GM12878 (cell line): ENCODE measurements at regions not wholly inside any gene's neighbourhood (a gene's known extent, or its start where the extent isn't known, plus 50 kb on each side); places are given as distances from the start of the nearest gene placed in this dataset.

Experiments used
- ATAC-seq: fragments of 200-7000 bp; cut with Tn5 transposase; 3 replicates; pipeline ENCODE4 v1.9.1; 2020; ENCODE audit warnings: mild to moderate bottlenecking, moderate library complexity
- BruUV-seq: library from RNA; stranded (reverse); fragments of 400-500 nt; replicated peaks from 2 replicates; lab custom pipeline; 2021; lab: Mats Ljungman, UMichigan
- CTCF ChIA-PET: fragments of 300-600 bp; sonication (Branson Sonifier 250); formaldehyde crosslinking; extraction: SDS; loops from one replicate; lab custom pipeline; 2021; ENCODE audit warnings: inconsistent platforms; lab: Yijun Ruan, JAX
- POLR2A ChIA-PET: fragments of 350-600 bp; formaldehyde crosslinking; extraction: SDS; loops from one replicate; lab custom pipeline; 2021; ENCODE audit warnings: inconsistent platforms; lab: Charles Lee
- RAD21 ChIA-PET: fragments of 300-600 bp; sonication (Branson Sonifier 250); formaldehyde crosslinking; loops from one replicate; lab custom pipeline; 2023; ENCODE audit warnings: antibody characterized with exemption; ENCODE audit not compliant: unreplicated experiment; lab: Charles Lee
- SMC1A ChIA-PET: fragments of 300-600 bp; sonication (Branson Sonifier 250); formaldehyde crosslinking; loops from one replicate; lab custom pipeline; 2023; ENCODE audit not compliant: unreplicated experiment, uncharacterized antibody; lab: Charles Lee
- DNase-seq: peaks from one replicate; pipeline ENCODE4 v3.0.0-alpha.2; 2011; ENCODE audit warnings: low read depth, low spot score
- FAIRE-seq: peaks from 3 replicates; lab custom pipeline; 2011; peaks lifted over from hg19 to GRCh38; lab: Jason Lieb, UNC
- H2AFZ ChIP-seq: 2 replicates; pipeline ENCODE4 v1.6.0; 2011; ENCODE audit warnings: low read depth, low read length, control low read depth; ENCODE audit not compliant: control insufficient read depth
- H3K27ac ChIP-seq: 2 replicates; pipeline ENCODE4 v1.5.1; 2011; ENCODE audit warnings: control low read depth; ENCODE audit not compliant: control insufficient read depth, insufficient read depth
- H3K27me3 ChIP-seq, 2 experiments: replicated peaks in 1 of 2; 2 replicates each; pipeline versions ENCODE4 v1.6.0 to v1.6.1; 2011; ENCODE audit warnings: low read length in 1 of 2; ENCODE audit not compliant: control insufficient read depth in 2 of 2, insufficient read depth in 2 of 2
- H3K36me3 ChIP-seq, 2 experiments: 2 replicates each; pipeline ENCODE4 v1.5.1; 2011; ENCODE audit warnings: low read length in 1 of 2; ENCODE audit not compliant: control insufficient read depth in 2 of 2, insufficient read depth in 2 of 2
- H3K4me1 ChIP-seq: 2 replicates; pipeline ENCODE4 v1.6.1; 2011; ENCODE audit warnings: mild to moderate bottlenecking, low read length, moderate library complexity, mixed read lengths; ENCODE audit not compliant: control insufficient read depth, insufficient read depth
- H3K4me2 ChIP-seq: 2 replicates; pipeline ENCODE4 v1.6.0; 2011; ENCODE audit warnings: control low read depth; ENCODE audit not compliant: control insufficient read depth, insufficient read depth
- H3K4me3 ChIP-seq: fragments of 200-600 bp; sonication (generic); 2 replicates; pipeline ENCODE4 v1.5.1; 2016
- H3K79me2 ChIP-seq: 2 replicates; pipeline ENCODE4 v1.6.0; 2011; ENCODE audit warnings: low read length; ENCODE audit not compliant: control insufficient read depth, insufficient read depth
- H3K9ac ChIP-seq: 2 replicates; pipeline ENCODE4 v1.8.0; 2011; ENCODE audit warnings: low read length, control low read depth, mixed read lengths; ENCODE audit not compliant: control insufficient read depth, insufficient read depth
- H3K9me3 ChIP-seq: replicated peaks from 3 replicates; pipeline ENCODE4 v1.5.1; 2011; ENCODE audit warnings: mild to moderate bottlenecking, low read length; ENCODE audit not compliant: control insufficient read depth, insufficient read depth
- H4K20me1 ChIP-seq: 2 replicates; pipeline ENCODE4 v1.6.0; 2011; ENCODE audit not compliant: control insufficient read depth, insufficient read depth
- KAT2A ChIP-seq: conservative IDR thresholded peaks from 2 replicates; pipeline ENCODE4 v1.6.1; 2011; ENCODE audit warnings: low read depth, low read length; ENCODE audit not compliant: control insufficient read depth
- SIX5 ChIP-seq: IDR thresholded peaks from 2 replicates; pipeline ENCODE4 v1.6.1; 2011; ENCODE audit warnings: mild to moderate bottlenecking, low read depth, low read length, moderate library complexity; ENCODE audit not compliant: severe bottlenecking
- WGBS: methylation state at CpG from one replicate; pipeline ENCODE4 v1.1.6; 2016; ENCODE audit warnings: low lambda C conversion rate; ENCODE audit not compliant: insufficient replicate concordance, insufficient coverage; ENCODE audit errors: missing lambda C conversion rate; 5-methylcytosine and 5-hydroxymethylcytosine counted together
- in situ Hi-C: fragments of 300-500 bp; cut with MboI; formaldehyde crosslinking; loops from 9 replicates; pipeline ENCODE4 v1.14.3; 2018; ENCODE audit warnings: mixed read lengths
- intact Hi-C: fragments of 100-400 bp; cut with micrococcal nuclease; formaldehyde crosslinking; loops from one replicate; pipeline ENCODE4 v1.14.2; 2022; ENCODE audit not compliant: unreplicated experiment
- TF ChIP-seq, protein P1 (sequence below): fragments of 450-650 bp; IDR thresholded peaks from 2 replicates; pipeline ENCODE4 v1.6.1; 2017; ENCODE audit warnings: mild to moderate bottlenecking, moderate library complexity
- TF ChIP-seq, protein P2 (sequence below): fragments of 450-650 bp; IDR thresholded peaks from 2 replicates; pipeline ENCODE4 v1.6.1; 2017; ENCODE audit warnings: low read depth, mild to moderate bottlenecking, moderate library complexity
- TF ChIP-seq, protein P3 (sequence below): fragments of 450-650 bp; IDR thresholded peaks from 2 replicates; pipeline ENCODE4 v1.6.1; 2014; ENCODE audit warnings: mild to moderate bottlenecking
- TF ChIP-seq, protein P4 (sequence below): IDR thresholded peaks from 2 replicates; pipeline ENCODE4 v1.6.1; 2011; ENCODE audit warnings: mild to moderate bottlenecking, low read depth, low read length, moderate library complexity; ENCODE audit not compliant: insufficient replicate concordance

DNA sequence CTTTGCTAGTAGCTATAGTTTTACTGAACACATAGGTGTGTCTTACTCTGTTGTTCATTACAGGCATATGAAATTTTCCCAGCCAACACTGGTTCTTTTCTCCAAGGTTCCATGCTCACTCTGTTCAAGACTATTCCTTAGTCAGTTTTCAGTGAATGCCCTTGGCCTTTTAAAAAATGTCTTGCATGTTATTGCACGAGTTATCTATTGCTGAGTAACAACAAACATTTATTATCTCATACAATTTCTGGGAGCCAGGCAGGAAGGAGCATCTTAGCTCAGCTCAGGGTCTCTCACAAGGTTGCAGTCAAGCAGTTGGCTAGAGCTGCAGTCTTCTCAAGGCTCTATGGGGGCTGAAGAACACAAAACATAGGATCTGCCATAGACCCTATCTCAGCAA lies 223.5 kb downstream of the BTG1 start:
- no peak for FAIRE-seq
- CTCF ChIA-PET, result interaction anchor here (1.0 kb wide), 1 partner anchor 13 kb away, joined by 4 read pairs; no protein-coding TSS in a partner anchor

DNA sequence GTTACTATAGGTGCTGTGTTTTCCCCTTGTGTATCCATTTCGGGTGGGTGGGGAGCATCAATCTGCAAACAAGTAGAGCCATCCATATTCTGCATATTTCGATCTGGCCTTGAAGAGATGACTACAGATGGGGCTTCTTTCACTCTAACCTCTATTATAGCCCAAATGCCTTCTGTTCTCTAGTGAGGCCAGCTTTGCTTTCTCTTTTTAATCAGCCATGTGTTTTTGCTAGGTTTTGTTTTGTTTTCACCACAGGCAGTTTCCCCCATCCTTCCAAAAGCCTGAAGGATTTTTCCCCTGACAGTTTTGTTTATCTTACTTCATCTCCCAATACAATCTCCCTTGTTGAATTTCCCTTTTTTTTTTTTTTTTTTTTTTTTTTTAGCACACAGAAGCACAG lies 224.1 kb downstream of the BTG1 start:
- CTCF ChIA-PET, result interaction anchor here (1.0 kb wide), 1 partner anchor 13 kb away, joined by 4 read pairs; no protein-coding TSS in a partner anchor
- no peak for TF ChIP-seq KAT2A
- TF ChIP-seq, protein P1, sequence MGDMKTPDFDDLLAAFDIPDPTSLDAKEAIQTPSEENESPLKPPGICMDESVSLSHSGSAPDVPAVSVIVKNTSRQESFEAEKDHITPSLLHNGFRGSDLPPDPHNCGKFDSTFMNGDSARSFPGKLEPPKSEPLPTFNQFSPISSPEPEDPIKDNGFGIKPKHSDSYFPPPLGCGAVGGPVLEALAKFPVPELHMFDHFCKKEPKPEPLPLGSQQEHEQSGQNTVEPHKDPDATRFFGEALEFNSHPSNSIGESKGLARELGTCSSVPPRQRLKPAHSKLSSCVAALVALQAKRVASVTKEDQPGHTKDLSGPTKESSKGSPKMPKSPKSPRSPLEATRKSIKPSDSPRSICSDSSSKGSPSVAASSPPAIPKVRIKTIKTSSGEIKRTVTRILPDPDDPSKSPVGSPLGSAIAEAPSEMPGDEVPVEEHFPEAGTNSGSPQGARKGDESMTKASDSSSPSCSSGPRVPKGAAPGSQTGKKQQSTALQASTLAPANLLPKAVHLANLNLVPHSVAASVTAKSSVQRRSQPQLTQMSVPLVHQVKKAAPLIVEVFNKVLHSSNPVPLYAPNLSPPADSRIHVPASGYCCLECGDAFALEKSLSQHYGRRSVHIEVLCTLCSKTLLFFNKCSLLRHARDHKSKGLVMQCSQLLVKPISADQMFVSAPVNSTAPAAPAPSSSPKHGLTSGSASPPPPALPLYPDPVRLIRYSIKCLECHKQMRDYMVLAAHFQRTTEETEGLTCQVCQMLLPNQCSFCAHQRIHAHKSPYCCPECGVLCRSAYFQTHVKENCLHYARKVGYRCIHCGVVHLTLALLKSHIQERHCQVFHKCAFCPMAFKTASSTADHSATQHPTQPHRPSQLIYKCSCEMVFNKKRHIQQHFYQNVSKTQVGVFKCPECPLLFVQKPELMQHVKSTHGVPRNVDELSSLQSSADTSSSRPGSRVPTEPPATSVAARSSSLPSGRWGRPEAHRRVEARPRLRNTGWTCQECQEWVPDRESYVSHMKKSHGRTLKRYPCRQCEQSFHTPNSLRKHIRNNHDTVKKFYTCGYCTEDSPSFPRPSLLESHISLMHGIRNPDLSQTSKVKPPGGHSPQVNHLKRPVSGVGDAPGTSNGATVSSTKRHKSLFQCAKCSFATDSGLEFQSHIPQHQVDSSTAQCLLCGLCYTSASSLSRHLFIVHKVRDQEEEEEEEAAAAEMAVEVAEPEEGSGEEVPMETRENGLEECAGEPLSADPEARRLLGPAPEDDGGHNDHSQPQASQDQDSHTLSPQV, result no peak
- TF ChIP-seq, protein P2, sequence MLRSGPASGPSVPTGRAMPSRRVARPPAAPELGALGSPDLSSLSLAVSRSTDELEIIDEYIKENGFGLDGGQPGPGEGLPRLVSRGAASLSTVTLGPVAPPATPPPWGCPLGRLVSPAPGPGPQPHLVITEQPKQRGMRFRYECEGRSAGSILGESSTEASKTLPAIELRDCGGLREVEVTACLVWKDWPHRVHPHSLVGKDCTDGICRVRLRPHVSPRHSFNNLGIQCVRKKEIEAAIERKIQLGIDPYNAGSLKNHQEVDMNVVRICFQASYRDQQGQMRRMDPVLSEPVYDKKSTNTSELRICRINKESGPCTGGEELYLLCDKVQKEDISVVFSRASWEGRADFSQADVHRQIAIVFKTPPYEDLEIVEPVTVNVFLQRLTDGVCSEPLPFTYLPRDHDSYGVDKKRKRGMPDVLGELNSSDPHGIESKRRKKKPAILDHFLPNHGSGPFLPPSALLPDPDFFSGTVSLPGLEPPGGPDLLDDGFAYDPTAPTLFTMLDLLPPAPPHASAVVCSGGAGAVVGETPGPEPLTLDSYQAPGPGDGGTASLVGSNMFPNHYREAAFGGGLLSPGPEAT, result no peak
- TF ChIP-seq, protein P3, sequence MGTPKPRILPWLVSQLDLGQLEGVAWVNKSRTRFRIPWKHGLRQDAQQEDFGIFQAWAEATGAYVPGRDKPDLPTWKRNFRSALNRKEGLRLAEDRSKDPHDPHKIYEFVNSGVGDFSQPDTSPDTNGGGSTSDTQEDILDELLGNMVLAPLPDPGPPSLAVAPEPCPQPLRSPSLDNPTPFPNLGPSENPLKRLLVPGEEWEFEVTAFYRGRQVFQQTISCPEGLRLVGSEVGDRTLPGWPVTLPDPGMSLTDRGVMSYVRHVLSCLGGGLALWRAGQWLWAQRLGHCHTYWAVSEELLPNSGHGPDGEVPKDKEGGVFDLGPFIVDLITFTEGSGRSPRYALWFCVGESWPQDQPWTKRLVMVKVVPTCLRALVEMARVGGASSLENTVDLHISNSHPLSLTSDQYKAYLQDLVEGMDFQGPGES, result no peak
- TF ChIP-seq, all 136 proteins: peak for 0

More for the DNA sequence above, 223.5 kb downstream of the BTG1 start:
- H3K36me3 ChIP-seq, result no peaks in the 10 kb centered on the region
- TF ChIP-seq, protein P4, sequence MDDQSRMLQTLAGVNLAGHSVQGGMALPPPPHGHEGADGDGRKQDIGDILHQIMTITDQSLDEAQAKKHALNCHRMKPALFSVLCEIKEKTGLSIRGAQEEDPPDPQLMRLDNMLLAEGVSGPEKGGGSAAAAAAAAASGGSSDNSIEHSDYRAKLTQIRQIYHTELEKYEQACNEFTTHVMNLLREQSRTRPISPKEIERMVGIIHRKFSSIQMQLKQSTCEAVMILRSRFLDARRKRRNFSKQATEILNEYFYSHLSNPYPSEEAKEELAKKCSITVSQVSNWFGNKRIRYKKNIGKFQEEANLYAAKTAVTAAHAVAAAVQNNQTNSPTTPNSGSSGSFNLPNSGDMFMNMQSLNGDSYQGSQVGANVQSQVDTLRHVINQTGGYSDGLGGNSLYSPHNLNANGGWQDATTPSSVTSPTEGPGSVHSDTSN, result no peak
- TF ChIP-seq SIX5, result no peak
- ATAC-seq (no peak), DNase-seq (no peak)
- H3K27me3 ChIP-seq, result no peaks in the 10 kb centered on the region
- no peak overlapping the region for H2AFZ ChIP-seq
- ChIA-PET RAD21 (interaction anchor here (0.6 kb wide), 2 partner anchors 52 to 732 kb away, joined by 3 to 6 read pairs; no protein-coding TSS in a partner anchor), POLR2A (no interaction called here), SMC1A (interaction anchor here (1.4 to 1.8 kb wide), 2 partner anchors 9 to 110 kb away, joined by 3 read pairs; no protein-coding TSS in a partner anchor)
- intact Hi-C loops, result no loop called here
- H3K79me2 ChIP-seq, result no peaks in the 10 kb centered on the region
- 0% methylated on average over 1 of the region's 1 CpG for WGBS
- no peaks in the 10 kb centered on the region; the same call in 2 of the 3 replicates for H3K9me3 ChIP-seq
- no peak overlapping the region for H3K4me2 ChIP-seq
- no peaks in the 10 kb centered on the region for H4K20me1 ChIP-seq
- H3K9ac ChIP-seq, result no peak overlapping the region
- no peaks in the 10 kb centered on the region for H3K4me1 ChIP-seq
- H3K27ac ChIP-seq, result no peak overlapping the region
- BruUV-seq, result no TSS peak
- in situ Hi-C loops, result no loop called here
- no peak overlapping the region for H3K4me3 ChIP-seq

More for the DNA sequence above, 224.1 kb downstream of the BTG1 start:
- SMC1A ChIA-PET, result interaction anchor here (0.7 to 1.8 kb wide), 3 partner anchors 10 to 486 kb away, joined by 3 read pairs; no protein-coding TSS in a partner anchor
- WGBS, result 42% methylated on average over 2 of the region's 2 CpGs
- no peak for ATAC-seq
- no peaks in the 10 kb centered on the region; the same call in 2 of the 3 replicates for H3K9me3 ChIP-seq
- intact Hi-C loops, result no loop called here
- H3K4me3 ChIP-seq, result no peak overlapping the region
- H3K27ac ChIP-seq, result no peak overlapping the region
- BruUV-seq, result no TSS peak
- RAD21 ChIA-PET, result interaction anchor here (0.6 kb wide), 2 partner anchors 53 to 733 kb away, joined by 3 to 6 read pairs; no protein-coding TSS in a partner anchor
- H4K20me1 ChIP-seq, result no peaks in the 10 kb centered on the region
- no peaks in the 10 kb centered on the region for H3K36me3 ChIP-seq
- H3K4me2 ChIP-seq, result no peak overlapping the region
- no peaks in the 10 kb centered on the region for H3K27me3 ChIP-seq
- no peaks in the 10 kb centered on the region for H3K79me2 ChIP-seq
- FAIRE-seq, result no peak
- H3K4me1 ChIP-seq, result no peaks in the 10 kb centered on the region
- H2AFZ ChIP-seq, result no peak overlapping the region
- POLR2A ChIA-PET, result no interaction called here
- H3K9ac ChIP-seq, result no peak overlapping the region
- in situ Hi-C loops, result no loop called here
- no peak for DNase-seq
